GM12878 (cell line): ENCODE measurements at regions not wholly inside any gene's neighbourhood (a gene's known extent, or its start where the extent isn't known, plus 50 kb on each side); places are given as distances from the start of the nearest gene placed in this dataset.

Experiments
- BCL3 ChIP-seq: IDR thresholded peaks from 2 replicates; pipeline ENCODE4 v1.6.1; 2011; ENCODE audit warnings: borderline replicate concordance, low read depth, mild to moderate bottlenecking, moderate library complexity, low read length; ENCODE audit not compliant: insufficient read depth, poor library complexity, severe bottlenecking
- CREB1 ChIP-seq: IDR thresholded peaks from 2 replicates; pipeline ENCODE4 v1.6.1; 2012; ENCODE audit warnings: low read depth, mild to moderate bottlenecking, inconsistent platforms
- CREM ChIP-seq: IDR thresholded peaks from 2 replicates; pipeline ENCODE4 v1.6.1; 2014; ENCODE audit warnings: antibody characterized with exemption, low read depth
- EED ChIP-seq: sonication (generic); IDR thresholded peaks from 2 replicates; pipeline ENCODE4 v1.6.1; 2016; ENCODE audit warnings: antibody characterized with exemption, low read depth
- GABPA ChIP-seq: IDR thresholded peaks from 2 replicates; pipeline ENCODE4 v1.6.1; 2014; ENCODE audit warnings: antibody characterized with exemption, low read depth, mild to moderate bottlenecking, inconsistent platforms
- HDAC6 ChIP-seq: fragments of 200-600 bp; sonication (generic); IDR thresholded peaks from one replicate; pipeline ENCODE4 v1.8.0; 2017; ENCODE audit warnings: antibody characterized with exemption; ENCODE audit not compliant: unreplicated experiment
- NFIC ChIP-seq: IDR thresholded peaks from 2 replicates; pipeline ENCODE4 v1.6.1; 2012; ENCODE audit warnings: low read depth, mild to moderate bottlenecking, inconsistent platforms, low read length, moderate library complexity
- NKRF ChIP-seq: fragments of 450-650 bp; conservative IDR thresholded peaks from 2 replicates; pipeline ENCODE4 v1.6.1; 2017; ENCODE audit warnings: mild to moderate bottlenecking, moderate library complexity
- NR2C2 ChIP-seq: IDR thresholded peaks from 2 replicates; pipeline ENCODE4 v1.6.1; 2011; ENCODE audit warnings: borderline replicate concordance, low read depth; ENCODE audit not compliant: control insufficient read depth, insufficient read length
- NR2F1 ChIP-seq: fragments of 450-650 bp; conservative IDR thresholded peaks from 2 replicates; pipeline ENCODE4 v1.6.1; 2017; ENCODE audit warnings: mild to moderate bottlenecking
- POLR2AphosphoS5 ChIP-seq: IDR thresholded peaks from 2 replicates; pipeline ENCODE4 v1.6.1; 2011; ENCODE audit warnings: mild to moderate bottlenecking, low read length, inconsistent platforms
- RBBP5 ChIP-seq: fragments of 200-600 bp; sonication (generic); conservative IDR thresholded peaks from 2 replicates; pipeline ENCODE4 v1.6.1; 2016
- RUNX3 ChIP-seq: IDR thresholded peaks from 2 replicates; pipeline ENCODE4 v1.6.1; 2012; ENCODE audit warnings: low read length, inconsistent platforms
- SREBF2 ChIP-seq: IDR thresholded peaks from 2 replicates; pipeline ENCODE4 v1.6.1; 2012; ENCODE audit warnings: mild to moderate bottlenecking, low read length
- SUZ12 ChIP-seq: fragments of 200-600 bp; sonication (generic); IDR thresholded peaks from one replicate; pipeline ENCODE4 v1.6.1; 2018; ENCODE audit warnings: antibody characterized with exemption, mild to moderate bottlenecking; ENCODE audit not compliant: unreplicated experiment
- TCF7 ChIP-seq: IDR thresholded peaks from 2 replicates; pipeline ENCODE4 v1.6.1; 2014; ENCODE audit warnings: antibody characterized with exemption, borderline replicate concordance
- YY1 ChIP-seq: IDR thresholded peaks from 2 replicates; pipeline ENCODE4 v1.6.1; 2011; ENCODE audit warnings: low read depth, mild to moderate bottlenecking, low read length
- ZNF274 ChIP-seq: IDR thresholded peaks from one replicate; pipeline ENCODE4 v1.8.0; 2011; ENCODE audit not compliant: insufficient read length, insufficient read depth
- TF ChIP-seq, protein P1 (sequence below): IDR thresholded peaks from 2 replicates; pipeline ENCODE4 v1.6.1; 2012; ENCODE audit warnings: improper control_type of control experiment, low read depth, low read length; ENCODE audit not compliant: insufficient replicate concordance

- TF ChIP-seq, protein P1, sequence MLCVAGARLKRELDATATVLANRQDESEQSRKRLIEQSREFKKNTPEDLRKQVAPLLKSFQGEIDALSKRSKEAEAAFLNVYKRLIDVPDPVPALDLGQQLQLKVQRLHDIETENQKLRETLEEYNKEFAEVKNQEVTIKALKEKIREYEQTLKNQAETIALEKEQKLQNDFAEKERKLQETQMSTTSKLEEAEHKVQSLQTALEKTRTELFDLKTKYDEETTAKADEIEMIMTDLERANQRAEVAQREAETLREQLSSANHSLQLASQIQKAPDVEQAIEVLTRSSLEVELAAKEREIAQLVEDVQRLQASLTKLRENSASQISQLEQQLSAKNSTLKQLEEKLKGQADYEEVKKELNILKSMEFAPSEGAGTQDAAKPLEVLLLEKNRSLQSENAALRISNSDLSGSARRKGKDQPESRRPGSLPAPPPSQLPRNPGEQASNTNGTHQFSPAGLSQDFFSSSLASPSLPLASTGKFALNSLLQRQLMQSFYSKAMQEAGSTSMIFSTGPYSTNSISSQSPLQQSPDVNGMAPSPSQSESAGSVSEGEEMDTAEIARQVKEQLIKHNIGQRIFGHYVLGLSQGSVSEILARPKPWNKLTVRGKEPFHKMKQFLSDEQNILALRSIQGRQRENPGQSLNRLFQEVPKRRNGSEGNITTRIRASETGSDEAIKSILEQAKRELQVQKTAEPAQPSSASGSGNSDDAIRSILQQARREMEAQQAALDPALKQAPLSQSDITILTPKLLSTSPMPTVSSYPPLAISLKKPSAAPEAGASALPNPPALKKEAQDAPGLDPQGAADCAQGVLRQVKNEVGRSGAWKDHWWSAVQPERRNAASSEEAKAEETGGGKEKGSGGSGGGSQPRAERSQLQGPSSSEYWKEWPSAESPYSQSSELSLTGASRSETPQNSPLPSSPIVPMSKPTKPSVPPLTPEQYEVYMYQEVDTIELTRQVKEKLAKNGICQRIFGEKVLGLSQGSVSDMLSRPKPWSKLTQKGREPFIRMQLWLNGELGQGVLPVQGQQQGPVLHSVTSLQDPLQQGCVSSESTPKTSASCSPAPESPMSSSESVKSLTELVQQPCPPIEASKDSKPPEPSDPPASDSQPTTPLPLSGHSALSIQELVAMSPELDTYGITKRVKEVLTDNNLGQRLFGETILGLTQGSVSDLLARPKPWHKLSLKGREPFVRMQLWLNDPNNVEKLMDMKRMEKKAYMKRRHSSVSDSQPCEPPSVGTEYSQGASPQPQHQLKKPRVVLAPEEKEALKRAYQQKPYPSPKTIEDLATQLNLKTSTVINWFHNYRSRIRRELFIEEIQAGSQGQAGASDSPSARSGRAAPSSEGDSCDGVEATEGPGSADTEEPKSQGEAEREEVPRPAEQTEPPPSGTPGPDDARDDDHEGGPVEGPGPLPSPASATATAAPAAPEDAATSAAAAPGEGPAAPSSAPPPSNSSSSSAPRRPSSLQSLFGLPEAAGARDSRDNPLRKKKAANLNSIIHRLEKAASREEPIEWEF: peak; percentile 77
- TF ChIP-seq HDAC6: no peak
- TF ChIP-seq NR2F1: peak; percentile 46; the same call in 1 of the 2 replicates
- no peak for TF ChIP-seq NR2C2
- peak; percentile 41; the same call in 1 of the 2 replicates for TF ChIP-seq EED
- peak; percentile 54 for TF ChIP-seq BCL3
- TF ChIP-seq RUNX3: peak; percentile 30; the same call in 1 of the 2 replicates
- 0 out of 2 replicates have a peak, but pooled peaks have one; percentile 14 for TF ChIP-seq YY1
- peak; percentile 63; the same call in 1 of the 2 replicates for TF ChIP-seq POLR2AphosphoS5
- no peak for TF ChIP-seq SUZ12
- TF ChIP-seq CREM: no peak
- peak; percentile 22; the same call in 1 of the 2 replicates for TF ChIP-seq TCF7
- no peak for TF ChIP-seq NKRF
- TF ChIP-seq CREB1: no peak
- TF ChIP-seq GABPA: no peak
- TF ChIP-seq ZNF274: no peak
- no peak for TF ChIP-seq RBBP5
- TF ChIP-seq SREBF2: no peak
- TF ChIP-seq NFIC: peak; percentile 55; the same call in 1 of the 2 replicates
These were observed 85.4 kb upstream of the ETV6 start (continued) for GRCh38 chr12:11563785-11564739.
